Fibroblast of lung (primary cell): ENCODE measurements at regions not wholly inside any gene's neighbourhood (a gene's known extent, or its start where the extent isn't known, plus 50 kb on each side); places are given as distances from the start of the nearest gene placed in this dataset.

Experiments used
- EZH2 ChIP-seq: IDR thresholded peaks from 2 replicates; pipeline ENCODE4 v1.5.1; 2012; ENCODE audit warnings: low read length, control low read depth, mild to moderate bottlenecking; ENCODE audit errors: missing control alignments
- TF ChIP-seq, protein P1 (sequence below), 2 donors: IDR thresholded peaks in 1 of 2; conservative IDR thresholded peaks in 1 of 2; 1 replicate in 1 of 2; 2 replicates in 1 of 2; pipeline ENCODE4 v1.5.1; 2011 to 2012; ENCODE audit warnings: low read length in 2 of 2, control low read depth in 1 of 2, inconsistent platforms in 1 of 2, low read depth in 1 of 2, mild to moderate bottlenecking in 1 of 2

DNA sequence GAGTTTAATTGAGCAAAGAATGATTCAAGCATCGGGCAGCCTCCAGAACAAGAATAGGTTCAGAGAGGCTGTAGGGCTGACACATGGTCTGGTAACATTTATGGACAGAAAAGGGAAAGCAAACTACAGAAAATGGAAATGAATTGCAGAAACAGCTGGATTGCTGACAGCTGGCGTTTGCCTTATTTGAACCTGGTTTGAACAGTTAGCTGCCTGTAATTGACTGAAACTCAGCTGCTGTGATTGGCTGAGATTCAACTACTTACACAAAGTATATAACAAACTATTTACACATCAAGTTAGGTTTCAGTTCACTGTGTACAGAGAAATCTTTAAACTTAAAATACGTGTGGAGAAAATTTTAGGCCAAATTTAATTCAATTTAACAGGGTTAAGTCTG lies 441.7 kb downstream of the PRELID2 start:
- TF ChIP-seq, protein P1, sequence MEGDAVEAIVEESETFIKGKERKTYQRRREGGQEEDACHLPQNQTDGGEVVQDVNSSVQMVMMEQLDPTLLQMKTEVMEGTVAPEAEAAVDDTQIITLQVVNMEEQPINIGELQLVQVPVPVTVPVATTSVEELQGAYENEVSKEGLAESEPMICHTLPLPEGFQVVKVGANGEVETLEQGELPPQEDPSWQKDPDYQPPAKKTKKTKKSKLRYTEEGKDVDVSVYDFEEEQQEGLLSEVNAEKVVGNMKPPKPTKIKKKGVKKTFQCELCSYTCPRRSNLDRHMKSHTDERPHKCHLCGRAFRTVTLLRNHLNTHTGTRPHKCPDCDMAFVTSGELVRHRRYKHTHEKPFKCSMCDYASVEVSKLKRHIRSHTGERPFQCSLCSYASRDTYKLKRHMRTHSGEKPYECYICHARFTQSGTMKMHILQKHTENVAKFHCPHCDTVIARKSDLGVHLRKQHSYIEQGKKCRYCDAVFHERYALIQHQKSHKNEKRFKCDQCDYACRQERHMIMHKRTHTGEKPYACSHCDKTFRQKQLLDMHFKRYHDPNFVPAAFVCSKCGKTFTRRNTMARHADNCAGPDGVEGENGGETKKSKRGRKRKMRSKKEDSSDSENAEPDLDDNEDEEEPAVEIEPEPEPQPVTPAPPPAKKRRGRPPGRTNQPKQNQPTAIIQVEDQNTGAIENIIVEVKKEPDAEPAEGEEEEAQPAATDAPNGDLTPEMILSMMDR (conservative IDR thresholded peaks at IDR 0.05 in 1 of 2, IDR thresholded peaks at IDR 0.05 in 1 of 2; ENCODE audit: low read depth in 1 of 2, low read length in 2 of 2): no peak
- TF ChIP-seq EZH2: no peak
